Posterior vena cava (tissue), 2 donors: ENCODE measurements at regions not wholly inside any gene's neighbourhood (a gene's known extent, or its start where the extent isn't known, plus 50 kb on each side); places are given as distances from the start of the nearest gene placed in this dataset.
"Not testable (repeated sequence)": the region's sequence is repeated elsewhere in the genome, so short reads cannot be mapped to it uniquely, and the experiment has no call there.

ENCODE experiments used
- DNase-seq: peaks from one replicate; pipeline ENCODE4 v3.0.0-alpha.2; 2020; ENCODE audit warnings: low spot score
- intact Hi-C, 2 donors: fragments of 100-400 bp; cut with DNase I; formaldehyde crosslinking; loops; one replicate each; pipeline versions ENCODE4 v1.14.1 to v1.14.2; 2022 to 2023
- donor health status: DM: yes; HTN: yes; CAD: no.
- donor health status: DM: yes; HTN: yes; CAD: no.

GRCh38 chr15:95772982-95773381 lies 557.5 kb upstream of the NR2F2 start:
- no peak for DNase-seq
- intact Hi-C loops, result no loop called here

DNA sequence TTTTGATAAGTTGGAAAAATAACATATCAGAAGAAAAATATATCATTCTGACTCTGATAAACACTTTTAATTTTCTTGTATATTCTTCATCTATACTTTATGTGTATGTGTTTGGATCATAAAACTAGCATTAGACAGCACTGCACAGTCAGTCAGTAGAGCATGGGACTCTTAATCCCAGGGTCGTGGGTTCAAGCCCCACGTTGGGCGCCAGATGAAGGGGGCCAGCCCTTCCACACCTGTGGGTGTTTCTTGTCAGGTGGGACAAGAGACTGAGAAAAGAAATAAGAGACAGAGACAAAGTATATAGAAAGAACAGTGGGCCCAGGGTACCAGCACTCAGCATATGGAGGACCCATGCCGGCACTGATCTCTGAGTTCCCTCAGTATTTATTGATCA lies 546.0 kb upstream of the NR2F2 start:
- intact Hi-C loops, result no loop called here
- DNase-seq, result no peak

GRCh38 chr15:95785276-95785675 lies 545.2 kb upstream of the NR2F2 start:
- intact Hi-C loops, DNase-seq: not testable (repeated sequence)

GRCh38 chr15:95793231-95793630 lies 537.3 kb upstream of the NR2F2 start:
- intact Hi-C loops, result no loop called here
- DNase-seq, result no peak

DNA sequence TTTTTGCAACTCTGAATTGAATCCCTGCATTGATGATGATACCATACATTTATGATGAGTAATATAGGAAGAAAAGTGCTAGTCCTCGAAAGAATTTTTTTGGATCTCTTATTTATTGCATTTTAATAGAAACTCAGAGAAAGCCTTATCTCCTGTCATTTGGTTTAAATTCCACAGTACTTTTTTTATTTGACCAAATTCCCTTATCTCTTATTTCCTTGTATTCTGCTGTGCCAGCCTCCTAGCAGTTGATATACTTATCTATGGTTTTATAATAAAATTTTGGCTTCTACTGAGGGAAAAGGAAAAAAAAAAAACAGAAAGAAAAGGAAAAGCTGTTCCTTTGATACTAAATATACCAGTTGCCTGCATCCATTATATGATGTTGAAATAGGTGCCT lies 535.1 kb upstream of the NR2F2 start:
- intact Hi-C loops, result no loop called here
- DNase-seq, result no peak

- intact Hi-C loops, result no loop called here
- no peak for DNase-seq
Measured at GRCh38 chr15:95799286-95800200, 531.0 kb upstream of the NR2F2 start.

- no peak for DNase-seq
- intact Hi-C loops, result no loop called here
Measured at GRCh38 chr15:95804484-95804883, 526.0 kb upstream of the NR2F2 start.

- no peak for DNase-seq
- intact Hi-C loops, result no loop called here
Measured at GRCh38 chr15:95812491-95812890, 518.0 kb upstream of the NR2F2 start.

GRCh38 chr15:95814908-95815307 lies 515.6 kb upstream of the NR2F2 start:
- intact Hi-C loops, result no loop called here
- no peak for DNase-seq

DNA sequence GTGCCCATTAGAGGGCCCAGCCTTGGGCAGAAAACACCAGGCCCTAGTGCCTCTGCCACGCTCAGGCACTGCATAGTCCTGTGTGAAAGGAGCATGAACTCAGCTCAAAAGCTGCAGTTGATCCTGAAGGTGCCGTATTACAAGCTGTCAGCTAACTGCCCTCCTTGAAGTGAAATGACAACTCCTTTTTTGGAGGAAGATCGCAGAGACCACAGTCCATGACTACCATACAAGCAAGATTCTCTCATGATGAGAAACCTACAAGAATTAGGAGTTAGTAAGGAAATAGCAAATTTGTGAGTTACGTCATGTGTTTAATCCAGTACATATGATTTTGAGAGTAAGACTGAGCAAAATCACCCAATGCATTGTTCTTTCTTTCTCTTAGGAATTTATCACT lies 513.9 kb upstream of the NR2F2 start:
- intact Hi-C loops, result no loop called here

GRCh38 chr15:95822961-95823360 lies 507.5 kb upstream of the NR2F2 start:
- intact Hi-C loops, result no loop called here

More for the DNA sequence above, 513.9 kb upstream of the NR2F2 start:
- no peak for DNase-seq

GRCh38 chr15:95825208-95825607 lies 505.3 kb upstream of the NR2F2 start:
- no peak for DNase-seq
- intact Hi-C loops, result no loop called here

More at GRCh38 chr15:95822961-95823360, 507.5 kb upstream of the NR2F2 start:
- DNase-seq, result no peak

GRCh38 chr15:95825671-95826411 lies 504.7 kb upstream of the NR2F2 start:
- intact Hi-C loops, result no loop called here
- no peak for DNase-seq

- intact Hi-C loops, result no loop called here
Measured at GRCh38 chr15:95826412-95827195, 503.9 kb upstream of the NR2F2 start.

GRCh38 chr15:95829062-95829461 lies 501.4 kb upstream of the NR2F2 start:
- intact Hi-C loops, result no loop called here

More at GRCh38 chr15:95826412-95827195, 503.9 kb upstream of the NR2F2 start:
- DNase-seq, result no peak

DNA sequence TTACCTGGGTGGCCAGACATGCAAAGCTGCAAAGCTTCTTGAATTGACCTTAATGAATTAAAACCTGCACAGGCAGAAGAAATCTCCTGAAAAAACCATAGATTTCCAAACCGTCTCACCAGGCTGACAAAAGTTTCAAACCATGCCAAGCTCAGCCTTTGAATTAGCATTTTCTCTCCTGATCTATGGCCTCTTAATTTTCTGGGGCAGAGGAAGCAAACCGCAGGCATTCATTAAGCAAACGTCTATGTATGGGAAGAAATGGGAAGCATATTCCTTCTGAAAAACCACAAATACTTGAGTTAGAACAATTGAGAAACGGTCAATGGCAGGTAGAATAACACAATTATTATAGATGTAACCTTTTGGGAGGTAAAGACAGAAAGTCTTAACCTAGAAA lies 500.2 kb upstream of the NR2F2 start:
- intact Hi-C loops, result no loop called here
- DNase-seq, result no peak

More at GRCh38 chr15:95829062-95829461, 501.4 kb upstream of the NR2F2 start:
- no peak for DNase-seq

GRCh38 chr15:95832668-95833067 lies 497.8 kb upstream of the NR2F2 start:
- intact Hi-C loops, result no loop called here
- no peak for DNase-seq

- intact Hi-C loops, result no loop called here
- DNase-seq, result no peak
Measured at GRCh38 chr15:95834028-95834804, 496.3 kb upstream of the NR2F2 start.

- intact Hi-C loops, result no loop called here
- DNase-seq, result no peak
Measured at GRCh38 chr15:95836536-95836935, 494.0 kb upstream of the NR2F2 start.
